Stimulated activated CD4-positive, alpha-beta T cell treated with anti-CD3 and anti-CD28 coated beads, TNF-alpha, amount 100 ng/mL, for 1 hour (primary cell): ENCODE measurements at regions not wholly inside any gene's neighbourhood (a gene's known extent, or its start where the extent isn't known, plus 50 kb on each side); places are given as distances from the start of the nearest gene placed in this dataset.
"Not testable (repeated sequence)": the region's sequence is repeated elsewhere in the genome, so short reads cannot be mapped to it uniquely, and the experiment has no call there.

Experiments used
- DNase-seq, 3 donors: peaks; one replicate each; pipeline ENCODE4 v3.0.0-alpha.2; 2020; ENCODE audit warnings: low read depth in 3 of 3, low spot score in 1 of 3

DNA sequence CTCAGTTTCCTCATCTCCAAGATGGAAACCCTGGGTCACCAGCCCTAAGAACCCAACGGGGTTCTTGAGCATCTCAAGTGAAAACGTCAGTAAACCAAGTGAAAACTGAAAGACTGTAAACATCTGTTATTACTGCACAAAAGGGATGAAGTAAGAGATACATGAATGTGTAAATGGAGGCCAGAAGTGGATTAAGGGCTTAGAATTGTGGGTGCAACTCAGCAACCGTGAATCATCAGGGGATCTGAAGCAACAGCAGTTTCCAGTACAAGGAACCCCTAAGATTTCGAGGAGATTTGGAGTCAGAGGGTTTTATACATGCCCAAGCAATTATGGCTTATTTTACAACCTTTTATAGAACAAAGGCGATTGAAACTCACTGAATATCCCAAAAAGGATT, 95.7 kb upstream of the SVIL start:
- DNase-seq, result no peak

DNA sequence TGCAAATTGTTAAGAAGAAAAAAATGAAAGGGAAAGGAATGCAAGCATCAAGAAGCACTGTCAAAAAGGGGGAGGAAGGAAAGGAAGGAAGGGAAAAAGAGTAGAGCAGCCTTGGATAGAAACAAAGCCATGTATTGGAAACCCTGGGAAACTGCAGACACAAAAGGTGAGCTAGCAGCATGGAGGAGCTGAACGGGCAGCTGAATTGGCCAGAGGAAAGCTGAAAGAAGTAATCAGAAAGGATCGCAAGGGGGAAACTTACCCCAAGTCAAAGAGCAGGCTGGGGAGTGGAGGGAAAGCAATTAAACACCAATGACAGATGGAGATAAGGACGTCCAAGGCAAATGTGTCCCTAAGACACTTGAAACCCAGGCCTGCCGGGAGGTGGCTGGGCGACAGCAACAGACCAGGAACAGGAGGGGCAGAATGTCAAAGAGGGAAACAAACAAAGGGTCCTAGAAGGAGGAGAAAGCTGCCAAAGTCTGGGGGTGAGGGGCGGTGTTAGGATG, 93.8 kb upstream of the SVIL start:
- no peak for DNase-seq

DNA sequence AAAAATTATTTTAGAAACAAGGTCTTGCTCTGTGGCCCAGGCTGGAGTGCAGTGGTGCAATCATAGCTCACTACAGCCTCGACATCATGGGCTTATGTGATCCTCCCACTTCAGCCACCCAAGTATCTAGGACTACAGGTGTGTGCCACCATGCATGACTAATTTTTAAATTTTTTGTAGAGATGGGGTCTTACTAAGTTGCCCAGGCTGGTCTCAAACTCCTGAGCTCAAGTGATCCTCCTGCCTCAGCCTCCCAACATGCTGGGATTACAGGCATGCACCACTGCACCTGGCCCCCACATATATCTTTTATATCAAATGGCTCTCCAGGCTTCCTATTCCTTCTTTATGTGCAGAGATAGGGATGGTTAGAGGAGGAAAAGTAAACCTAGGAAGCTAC, 91.2 kb upstream of the SVIL start:
- DNase-seq, result not testable (repeated sequence)

DNA sequence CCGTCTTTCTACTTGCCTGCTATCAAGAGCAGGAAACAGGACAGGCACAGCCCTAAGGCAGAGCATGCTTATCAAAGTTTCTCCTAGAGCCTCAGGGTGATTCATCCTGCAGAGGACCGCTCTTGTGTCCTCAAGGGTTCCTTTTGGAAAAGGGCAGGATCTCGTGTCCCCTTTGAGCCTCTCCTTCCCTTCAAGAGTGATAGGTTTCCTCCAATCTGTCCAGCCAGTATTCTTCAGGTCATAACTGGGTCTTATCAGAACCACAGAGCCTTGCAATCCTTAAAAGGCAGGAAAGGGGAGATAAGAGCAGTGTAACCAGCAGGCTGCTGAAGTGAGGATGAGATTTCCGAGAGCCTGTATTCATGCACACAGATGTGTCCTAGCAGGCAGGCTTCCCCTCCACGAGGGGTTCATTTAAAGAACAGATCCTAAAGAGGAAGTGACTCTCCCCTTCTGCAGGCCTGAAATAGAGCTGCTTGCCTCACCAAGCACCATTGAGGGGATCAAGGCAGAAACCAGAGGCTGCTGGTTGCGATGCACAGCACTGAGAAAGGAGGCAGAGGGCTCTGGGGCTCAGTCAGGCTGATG, 90.5 kb upstream of the SVIL start:
- DNase-seq, result no peak

DNA sequence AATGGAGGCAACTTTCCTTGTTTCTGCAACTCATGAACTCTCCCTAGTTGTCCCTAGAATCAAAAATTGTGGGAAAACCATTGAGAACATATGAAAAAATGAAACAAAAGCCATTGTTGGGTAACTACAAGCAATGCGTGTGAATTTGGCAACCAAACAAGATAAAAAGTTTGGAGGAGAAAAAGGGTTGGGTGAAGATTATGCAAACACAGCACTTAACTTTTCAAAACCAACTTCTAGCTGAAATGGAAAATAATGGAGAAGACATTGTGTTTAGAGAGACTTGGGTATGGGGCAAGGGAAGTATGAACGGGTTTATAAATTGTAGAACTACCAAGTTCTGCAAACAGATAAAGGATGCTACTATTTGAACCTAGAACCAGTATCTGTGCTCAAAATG, 89.0 kb upstream of the SVIL start:
- DNase-seq, result no peak

DNA sequence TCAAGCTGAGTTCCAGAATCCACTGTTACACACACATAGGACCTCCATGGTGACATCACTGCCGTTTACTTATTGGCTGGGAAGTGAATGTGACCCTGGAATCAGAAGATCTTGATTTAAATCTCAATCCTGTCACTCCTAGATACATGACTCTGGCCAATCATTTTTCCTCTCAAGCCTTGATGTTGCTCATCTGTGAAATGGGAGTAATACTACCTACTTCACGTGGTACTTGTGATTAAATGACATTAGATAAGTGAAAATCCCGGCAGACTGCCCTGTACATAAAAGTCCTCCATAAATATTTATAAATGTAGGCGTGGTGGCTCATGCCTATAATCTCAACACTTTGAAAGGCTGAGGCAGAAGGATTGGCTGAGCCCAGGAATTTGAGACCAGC, 88.0 kb upstream of the SVIL start:
- DNase-seq, result no peak

DNA sequence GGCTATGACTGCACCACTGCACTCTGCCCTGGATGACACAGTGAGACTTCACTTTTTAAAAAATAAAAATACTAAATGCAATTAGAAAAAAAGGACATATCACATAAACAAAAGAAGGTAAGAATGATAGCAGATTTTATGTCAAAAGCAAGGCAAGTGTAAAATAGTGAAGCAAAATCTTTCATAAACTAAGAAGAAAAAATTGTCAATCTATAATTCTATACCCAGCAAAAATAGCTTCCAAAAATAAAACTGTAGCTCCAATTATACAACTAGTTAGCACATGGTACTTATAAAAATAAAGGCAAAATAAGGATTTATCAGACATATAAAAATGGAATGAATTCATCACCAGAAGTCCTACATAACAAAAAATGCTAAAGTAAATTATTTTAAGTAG, 85.4 kb upstream of the SVIL start:
- no peak for DNase-seq

DNA sequence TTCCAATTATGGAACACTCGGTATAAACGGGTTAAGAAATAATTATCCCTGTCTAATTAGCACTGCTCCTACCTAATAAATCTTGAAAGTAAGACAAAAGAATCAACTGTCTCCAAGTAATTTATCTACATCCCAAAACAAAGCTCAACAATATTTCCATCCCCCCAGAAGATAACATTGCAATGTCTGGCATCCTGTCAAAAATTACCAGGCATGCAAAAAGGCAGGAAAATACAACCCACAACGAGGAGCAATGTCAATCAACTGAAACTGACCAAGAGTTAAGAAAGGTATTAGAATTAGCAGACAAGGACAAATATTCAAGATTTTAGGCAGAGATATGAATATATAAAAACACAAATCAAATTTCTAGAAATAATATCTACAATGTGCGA, 84.5 kb upstream of the SVIL start:
- DNase-seq, result no peak

DNA sequence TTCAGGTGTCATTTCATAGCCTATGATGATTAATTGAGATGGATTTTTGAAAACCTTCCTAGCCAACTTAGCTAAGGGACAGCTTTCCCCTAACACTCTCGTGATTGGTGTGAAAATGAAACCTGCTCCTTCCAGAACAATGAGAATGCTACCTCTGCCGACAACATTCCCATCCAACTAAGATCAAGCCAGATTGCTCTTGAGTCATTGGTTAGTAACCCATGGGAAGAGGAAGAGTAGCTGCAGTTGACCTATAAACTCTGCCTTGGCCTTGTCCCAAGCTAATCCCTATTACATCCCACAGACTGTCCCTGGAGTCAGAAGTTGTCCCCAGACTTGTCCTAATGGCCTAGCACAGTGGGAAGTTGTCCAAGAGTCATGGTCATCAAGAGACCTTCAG, 80.5 kb upstream of the SVIL start:
- no peak for DNase-seq

DNA sequence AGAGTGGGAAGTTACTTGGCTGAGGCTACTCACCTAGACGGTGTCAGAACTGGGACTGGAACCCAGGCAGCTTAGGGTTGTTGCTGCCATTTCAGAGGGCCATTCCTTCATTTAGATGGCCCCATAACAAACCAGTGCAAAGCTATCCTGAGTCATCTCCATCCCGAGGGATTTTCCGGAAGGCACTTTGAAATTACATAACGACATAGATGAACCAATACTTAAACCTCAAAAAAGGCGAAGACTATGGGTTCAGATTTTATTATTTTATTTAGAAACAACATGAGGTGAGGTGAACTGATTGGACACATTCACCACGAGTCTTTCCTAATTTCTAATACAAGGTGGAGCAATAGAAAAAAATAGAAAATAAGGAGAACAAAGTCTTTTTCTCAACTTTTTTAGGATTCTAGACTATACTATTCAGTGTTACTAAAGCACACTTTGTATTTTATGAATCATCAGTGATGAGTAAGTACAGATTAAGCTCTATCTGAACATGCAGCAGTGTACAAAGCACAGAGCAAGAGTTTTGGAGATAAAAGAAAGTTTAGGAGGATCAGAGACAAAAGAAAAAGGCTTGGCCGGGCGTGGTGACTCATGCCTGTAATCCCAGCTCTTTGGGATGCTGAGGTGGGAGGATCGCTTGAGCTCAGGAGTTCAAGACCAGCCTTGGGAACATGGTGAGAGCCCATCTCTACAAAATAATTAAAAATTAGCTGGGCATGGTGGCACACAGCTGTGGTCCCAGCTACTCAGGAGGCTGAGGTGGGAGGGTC, 79.5 kb upstream of the SVIL start:
- DNase-seq, result no peak

DNA sequence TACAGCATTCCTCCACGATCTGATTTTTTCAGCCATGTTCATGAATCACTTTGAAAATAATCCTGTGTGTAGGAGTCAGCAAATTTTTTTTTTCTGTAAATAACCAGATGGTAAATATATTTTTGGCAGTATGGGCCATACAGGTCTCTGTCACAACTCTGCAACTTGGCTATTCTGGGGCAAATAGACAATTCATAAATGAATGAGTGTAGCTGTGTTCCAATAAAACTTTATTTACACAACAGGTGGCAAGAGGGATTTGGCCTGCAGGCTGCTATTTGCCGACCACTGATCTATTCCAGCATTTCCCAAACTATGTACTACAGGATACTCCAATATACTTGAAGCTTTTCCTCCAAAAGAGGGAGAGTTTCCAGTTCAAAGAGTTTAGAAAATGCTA, 78.7 kb upstream of the SVIL start:
- DNase-seq, result no peak

DNA sequence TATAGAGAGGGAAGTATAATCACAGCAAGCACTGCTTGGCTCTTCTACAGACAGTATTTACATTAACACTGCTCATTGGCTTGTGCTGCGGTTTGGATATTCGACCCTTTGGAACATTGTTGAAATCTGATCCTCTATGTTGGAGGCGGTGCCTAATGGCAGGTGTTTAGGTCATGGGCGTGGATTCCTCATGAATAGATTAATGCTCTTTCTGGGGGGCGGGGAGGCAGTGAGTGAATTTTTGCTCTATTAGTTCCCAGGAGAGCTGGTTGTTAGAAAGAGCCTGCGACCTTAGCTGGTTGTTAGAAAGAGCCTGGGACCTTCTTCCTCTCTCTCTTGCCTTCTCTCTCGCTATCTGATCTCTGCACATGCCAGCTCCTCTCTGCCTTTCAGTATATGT, 77.3 kb upstream of the SVIL start:
- DNase-seq, result no peak

DNA sequence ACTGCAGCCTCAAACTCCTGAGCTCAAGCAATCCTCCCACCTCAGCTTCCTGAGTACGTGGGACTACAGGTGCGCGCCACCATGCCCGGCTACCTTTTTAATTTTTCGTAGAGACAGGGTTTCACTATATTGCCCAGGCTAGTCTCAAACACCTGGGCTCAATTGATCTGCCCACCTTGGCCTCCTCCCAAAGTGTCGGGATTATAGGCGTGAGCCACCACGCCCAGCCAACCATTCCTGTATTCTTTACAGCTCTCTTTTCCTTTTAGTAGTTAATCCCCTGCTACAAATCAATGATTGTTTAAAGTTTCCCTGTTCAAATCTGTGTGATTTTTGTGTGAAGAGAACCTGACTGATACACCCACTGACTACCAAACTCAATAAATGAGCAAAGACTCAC, 75.4 kb upstream of the SVIL start:
- DNase-seq, result no peak

DNA sequence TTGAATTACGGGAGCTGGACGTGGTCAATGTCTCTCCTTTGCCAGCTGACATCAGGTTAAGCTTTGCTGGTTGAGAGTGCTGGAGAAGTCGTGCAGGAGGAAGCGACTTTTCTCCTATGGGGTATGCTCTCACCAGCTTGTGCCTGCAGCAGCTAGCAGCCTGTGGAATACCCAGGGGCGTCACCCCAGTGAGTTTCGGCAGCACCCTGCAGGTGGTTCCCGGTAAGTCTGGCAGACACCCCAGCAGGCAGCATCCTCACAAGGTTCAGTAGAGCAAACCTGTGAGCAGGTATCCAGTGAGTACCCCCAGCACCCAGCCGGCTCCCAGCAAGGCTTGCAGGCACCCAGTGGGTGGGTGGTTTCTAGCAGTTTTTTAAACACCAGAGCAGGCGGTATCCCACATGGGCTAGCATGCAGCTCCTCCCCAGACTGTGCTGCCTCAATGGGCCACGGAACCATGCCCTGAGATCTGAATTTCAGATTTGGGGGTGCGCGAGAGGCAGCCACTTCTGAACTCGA, 74.8 kb upstream of the SVIL start:
- DNase-seq, result no peak

DNA sequence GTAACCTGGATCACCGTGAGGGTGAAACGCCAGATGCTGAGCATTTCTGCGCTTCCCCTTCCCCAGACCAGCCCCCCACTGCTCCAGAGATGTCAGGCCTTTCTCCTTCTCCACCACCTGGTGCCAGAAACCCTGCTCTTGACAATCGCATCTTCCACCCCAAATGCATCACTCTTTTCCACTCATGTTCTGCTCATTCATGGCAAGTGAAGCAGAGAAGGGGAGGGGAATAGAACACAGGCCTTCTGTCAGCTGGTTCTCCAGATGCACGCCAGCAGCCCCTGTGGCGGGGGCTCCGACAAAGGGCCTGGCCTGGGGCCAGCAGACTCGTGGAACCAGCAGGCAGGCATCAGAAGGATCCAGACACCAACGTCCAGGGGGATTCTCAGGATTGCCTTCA, 68.5 kb upstream of the SVIL start:
- no peak for DNase-seq

DNA sequence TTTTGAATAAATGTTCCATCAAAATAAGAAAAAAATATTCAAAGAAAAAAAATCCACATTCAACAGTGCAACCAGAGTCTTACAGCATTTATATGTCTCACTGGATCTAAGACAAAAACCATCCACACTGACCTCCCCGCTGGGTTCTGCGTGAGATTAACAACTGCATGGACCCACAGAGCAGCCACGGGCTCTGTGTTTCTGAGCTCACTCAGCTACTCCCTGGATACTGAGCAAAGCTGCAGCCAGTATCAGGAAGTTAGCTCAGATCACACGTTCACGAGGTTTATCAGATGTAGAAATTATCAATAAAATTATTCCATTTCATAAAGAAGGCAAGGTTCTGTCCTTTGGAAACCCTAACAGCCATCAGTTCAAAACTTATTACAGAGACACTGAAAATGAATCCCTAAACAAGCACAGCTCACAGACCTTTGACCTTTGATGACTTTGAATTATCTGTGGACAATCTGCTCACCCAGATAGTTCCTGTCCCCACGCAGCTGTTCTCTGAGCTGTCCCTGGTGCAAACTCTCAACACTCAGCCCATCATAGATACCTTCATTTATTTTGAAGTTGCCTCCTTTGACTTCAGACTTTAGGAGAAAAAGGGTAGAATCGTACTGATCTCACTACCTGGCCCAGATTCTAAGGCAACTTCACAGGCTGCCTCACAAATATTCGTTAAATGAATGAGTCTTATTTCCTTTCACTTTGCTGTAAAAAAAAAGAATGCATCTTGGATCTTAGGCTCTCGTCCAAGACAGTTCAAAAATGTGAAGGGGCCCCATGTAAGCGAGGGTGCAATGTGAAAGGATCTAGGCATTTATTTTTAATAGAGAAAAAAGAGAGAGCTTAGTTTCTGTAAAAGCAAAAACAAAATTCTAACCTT, 67.7 kb upstream of the SVIL start:
- no peak for DNase-seq

DNA sequence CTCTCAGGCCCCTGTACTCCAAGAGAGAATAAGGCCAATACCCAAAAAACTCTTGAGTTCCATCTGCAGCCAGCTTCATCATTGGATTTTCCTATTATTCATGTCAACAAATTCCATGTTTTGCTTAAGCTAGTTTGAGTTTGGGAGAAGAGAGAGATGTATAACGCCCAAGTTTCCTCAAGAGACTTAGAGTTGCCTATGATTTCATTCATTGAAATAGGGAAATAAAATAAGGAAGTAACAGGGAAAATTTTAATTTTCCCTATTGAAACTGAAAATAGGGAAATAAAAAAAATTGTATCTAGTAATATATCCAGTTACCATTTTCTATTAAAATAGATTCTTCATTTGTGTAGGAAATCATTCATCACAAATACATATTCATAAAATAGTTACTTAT, 66.5 kb upstream of the SVIL start:
- DNase-seq, result no peak

DNA sequence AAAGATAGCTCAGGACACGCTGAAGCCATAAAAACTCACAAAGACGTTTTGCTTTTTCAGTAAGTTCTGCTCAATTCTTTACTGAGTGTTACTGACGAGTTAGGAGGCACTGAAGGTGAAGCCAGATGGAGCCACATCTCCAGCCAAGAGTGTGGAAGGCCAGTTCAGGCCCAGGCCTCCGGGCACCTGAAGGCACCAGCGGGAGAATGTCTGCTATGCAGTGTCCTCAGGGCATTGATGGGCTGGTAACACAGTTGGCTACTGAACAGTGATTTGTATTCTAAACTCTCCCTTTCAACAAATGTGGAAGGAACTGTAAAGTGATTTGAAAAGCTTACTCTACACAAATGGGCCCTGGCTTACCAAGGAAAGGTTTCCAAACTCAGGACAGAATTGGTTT, 64.8 kb upstream of the SVIL start:
- DNase-seq, result no peak

DNA sequence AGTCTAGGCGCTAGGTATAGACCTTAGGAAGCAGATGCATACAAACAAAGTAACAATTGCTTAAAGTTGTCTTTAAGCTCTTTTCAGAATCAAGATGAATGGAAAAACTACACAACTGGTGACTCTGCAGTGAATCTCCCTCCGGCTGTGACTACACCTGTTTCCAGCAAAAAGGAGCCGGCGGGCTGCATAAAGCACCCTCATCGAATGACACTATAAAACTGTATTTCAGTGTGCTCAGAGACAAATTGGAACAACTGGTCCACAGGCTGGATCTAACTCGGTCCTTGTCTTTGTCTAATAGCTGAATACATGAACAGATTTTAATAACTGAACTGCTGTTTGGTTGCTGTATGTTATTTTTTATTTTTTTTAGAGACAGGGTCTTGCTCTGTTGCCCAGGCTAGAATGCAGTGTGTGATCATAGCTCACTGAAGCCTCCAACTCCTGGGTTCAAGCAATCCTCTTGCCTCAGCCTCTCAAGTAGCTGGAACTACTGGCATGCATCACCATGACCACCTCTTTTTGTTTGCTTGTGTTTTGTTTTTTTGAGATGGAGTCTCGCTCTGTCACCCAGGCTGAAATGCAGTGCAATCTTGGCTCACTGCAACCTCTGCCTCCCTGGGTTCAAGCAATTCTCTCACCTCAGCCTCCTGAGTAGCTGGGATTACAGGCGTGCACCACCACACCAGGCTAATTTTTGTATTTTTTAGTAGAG, 64.2 kb upstream of the SVIL start:
- no peak for DNase-seq

DNA sequence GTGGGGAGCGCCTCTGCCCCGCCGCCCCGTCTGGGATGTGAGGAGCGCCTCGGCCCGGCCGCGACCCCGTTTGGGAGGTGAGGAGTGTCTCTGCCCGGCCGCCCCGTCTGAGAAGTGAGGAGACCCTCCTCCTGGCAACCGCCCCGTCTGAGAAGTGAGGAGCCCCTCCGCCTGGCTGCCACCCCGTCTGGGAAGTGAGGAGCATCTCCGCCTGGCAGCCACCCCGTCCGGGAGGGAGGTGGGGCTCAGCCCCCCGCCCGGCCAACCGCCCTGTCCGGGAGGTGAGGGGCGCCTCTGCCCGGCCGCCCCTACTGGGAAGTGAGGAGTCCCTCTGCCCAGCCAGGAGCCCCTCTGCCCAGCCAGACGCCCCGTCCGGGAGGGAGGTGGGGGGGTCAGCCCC, 61.8 kb upstream of the SVIL start:
- DNase-seq, result not testable (repeated sequence)

DNA sequence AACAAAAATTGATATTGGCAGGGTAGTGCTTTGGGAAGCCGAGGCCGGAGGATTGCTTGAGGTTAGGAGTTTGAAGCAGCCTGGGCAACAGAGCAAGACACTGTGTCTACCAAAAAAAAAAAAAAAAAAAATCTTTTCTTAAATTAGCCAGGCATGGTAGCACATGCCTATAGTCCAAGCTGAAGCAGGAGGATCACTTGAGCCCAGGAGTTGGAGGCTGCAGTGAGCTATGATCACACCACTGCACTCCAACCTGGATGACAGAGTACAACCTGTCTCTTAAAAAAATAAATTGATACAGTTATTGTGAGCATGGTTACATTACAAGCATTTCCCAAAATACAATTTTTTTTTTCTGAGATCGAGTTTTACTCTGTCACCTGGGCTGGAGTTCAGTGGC, 59.4 kb upstream of the SVIL start:
- DNase-seq, result no peak
